Tibial nerve (tissue), 4 donors: ENCODE measurements at regions not wholly inside any gene's neighbourhood (a gene's known extent, or its start where the extent isn't known, plus 50 kb on each side); places are given as distances from the start of the nearest gene placed in this dataset.

Source experiments
- DNase-seq, 2 donors: peaks; one replicate each; pipeline ENCODE4 v3.0.0-alpha.2; 2019; ENCODE audit warnings: low spot score in 2 of 2
- H3K27ac ChIP-seq, 4 donors: fragments of 200-600 bp; sonication (generic) in 3 of 4; one replicate each; pipeline ENCODE4 v1.5.1; 2017 to 2019; ENCODE audit warnings: mild to moderate bottlenecking in 1 of 4
- H3K27me3 ChIP-seq, 2 donors: fragments of 200-600 bp; sonication (generic) in 1 of 2; one replicate each; pipeline versions ENCODE4 v1.5.1 to v1.6.0; 2017 to 2019
- H3K36me3 ChIP-seq, 3 donors: fragments of 200-600 bp; sonication (generic); one replicate each; pipeline ENCODE4 v1.5.1; 2018 to 2019
- H3K4me1 ChIP-seq, 4 donors: fragments of 200-600 bp; sonication (generic) in 3 of 4; one replicate each; pipeline ENCODE4 v1.5.1; 2017 to 2019
- H3K4me3 ChIP-seq, 4 donors: fragments of 200-600 bp; sonication (generic) in 3 of 4; one replicate each; pipeline ENCODE4 v1.5.1; 2017 to 2019; ENCODE audit warnings: mild to moderate bottlenecking in 1 of 4, moderate library complexity in 1 of 4
- H3K9me3 ChIP-seq, 4 donors: fragments of 200-600 bp; sonication (generic) in 3 of 4; one replicate each; pipeline ENCODE4 v1.5.1; 2017 to 2019
- EP300 ChIP-seq, 2 donors: sonication (generic); formaldehyde crosslinking; IDR thresholded peaks; one replicate each; pipeline ENCODE4 v1.6.1; 2017; ENCODE audit warnings: antibody characterized with exemption in 2 of 2, mild to moderate bottlenecking in 1 of 2
- POLR2A ChIP-seq, 2 donors: fragments of 450-650 bp; IDR thresholded peaks; one replicate each; pipeline ENCODE4 v1.6.1; 2017; ENCODE audit warnings: antibody characterized with exemption in 2 of 2, mild to moderate bottlenecking in 2 of 2, moderate library complexity in 2 of 2
- WGBS, 2 donors: methylation state at CpG; one replicate each; pipeline ENCODE4 v1.1.5; 2018; 5-methylcytosine and 5-hydroxymethylcytosine counted together
- TF ChIP-seq, protein P1 (sequence below), 5 experiments: fragments of 200-600 bp in 3 of 5; fragments of 450-650 bp in 2 of 5; sonication (generic) in 3 of 5; IDR thresholded peaks; one replicate each; pipeline ENCODE4 v1.5.1; 2016 to 2019; ENCODE audit warnings: antibody characterized with exemption in 5 of 5, mild to moderate bottlenecking in 3 of 5, moderate library complexity in 2 of 5

DNA sequence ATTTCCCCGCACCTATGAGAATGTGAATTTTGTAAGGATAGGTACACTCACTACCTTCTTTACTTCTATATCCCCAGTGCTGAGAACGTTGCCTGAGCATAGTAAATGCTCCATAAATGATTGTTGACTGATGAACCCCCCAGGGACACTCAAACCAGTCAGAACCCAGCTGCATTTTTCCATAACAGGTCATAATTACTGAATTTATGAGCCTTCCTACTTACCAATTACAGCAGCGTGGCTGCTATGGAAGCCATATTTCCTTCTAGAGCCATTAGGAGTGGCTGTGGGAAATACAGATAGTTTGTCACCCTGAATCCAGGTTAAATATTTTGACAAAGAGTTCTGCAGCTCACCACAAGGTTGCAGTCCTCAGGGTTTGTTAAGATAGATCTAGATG is 135.0 kb downstream of the TAF11L14 start:
- H3K36me3 ChIP-seq = no peaks in the 10 kb centered on the region
- no peak for DNase-seq
- TF ChIP-seq EP300 (IDR thresholded peaks at IDR 0.05) = no peak
- TF ChIP-seq POLR2A (IDR thresholded peaks at IDR 0.05) = no peak
- TF ChIP-seq, protein P1, sequence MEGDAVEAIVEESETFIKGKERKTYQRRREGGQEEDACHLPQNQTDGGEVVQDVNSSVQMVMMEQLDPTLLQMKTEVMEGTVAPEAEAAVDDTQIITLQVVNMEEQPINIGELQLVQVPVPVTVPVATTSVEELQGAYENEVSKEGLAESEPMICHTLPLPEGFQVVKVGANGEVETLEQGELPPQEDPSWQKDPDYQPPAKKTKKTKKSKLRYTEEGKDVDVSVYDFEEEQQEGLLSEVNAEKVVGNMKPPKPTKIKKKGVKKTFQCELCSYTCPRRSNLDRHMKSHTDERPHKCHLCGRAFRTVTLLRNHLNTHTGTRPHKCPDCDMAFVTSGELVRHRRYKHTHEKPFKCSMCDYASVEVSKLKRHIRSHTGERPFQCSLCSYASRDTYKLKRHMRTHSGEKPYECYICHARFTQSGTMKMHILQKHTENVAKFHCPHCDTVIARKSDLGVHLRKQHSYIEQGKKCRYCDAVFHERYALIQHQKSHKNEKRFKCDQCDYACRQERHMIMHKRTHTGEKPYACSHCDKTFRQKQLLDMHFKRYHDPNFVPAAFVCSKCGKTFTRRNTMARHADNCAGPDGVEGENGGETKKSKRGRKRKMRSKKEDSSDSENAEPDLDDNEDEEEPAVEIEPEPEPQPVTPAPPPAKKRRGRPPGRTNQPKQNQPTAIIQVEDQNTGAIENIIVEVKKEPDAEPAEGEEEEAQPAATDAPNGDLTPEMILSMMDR (IDR thresholded peaks at IDR 0.05) = no peak
- no peaks in the 10 kb centered on the region for H3K27me3 ChIP-seq
- no peak overlapping the region for H3K27ac ChIP-seq
- no peak overlapping the region for H3K4me3 ChIP-seq
- H3K4me1 ChIP-seq = no peaks in the 10 kb centered on the region
- H3K9me3 ChIP-seq = peaks cover 0 to 2% (median 0%) of the 10 kb centered on the region in 4 donors
- WGBS, 2 donors = 71 to 78% methylated on average over 3 of the region's 3 CpGs

DNA sequence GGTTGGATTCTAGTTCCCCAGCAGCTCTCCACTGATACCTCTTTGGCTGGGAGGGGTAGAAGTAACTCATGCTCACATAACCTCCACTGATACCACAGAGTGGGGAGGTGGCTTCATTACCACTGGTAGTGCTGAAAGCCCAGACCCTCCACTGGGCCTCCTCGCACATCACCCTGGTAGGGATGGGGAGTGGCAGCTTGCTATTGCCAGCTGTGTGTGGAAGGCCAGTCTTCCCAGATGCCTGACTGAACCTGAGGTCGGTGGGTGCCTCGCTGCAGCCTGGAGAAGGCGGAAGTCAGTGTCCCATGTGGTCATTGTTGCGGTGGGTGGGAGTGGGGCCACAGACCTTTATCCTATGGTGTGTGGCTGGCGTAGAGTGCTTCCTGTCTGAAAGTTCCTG is 138.0 kb downstream of the TAF11L14 start:
- Histone ChIP-seq H3K27me3 (no peaks in the 10 kb centered on the region), H3K36me3 (no peaks in the 10 kb centered on the region), H3K4me1 (no peaks in the 10 kb centered on the region), H3K27ac (no peak overlapping the region), H3K4me3 (no peak overlapping the region), H3K9me3 (peaks cover 0 to 3% (median 0%) of the 10 kb centered on the region in 4 donors)
- no peak for DNase-seq
- TF ChIP-seq POLR2A (IDR thresholded peaks at IDR 0.05) = no peak
- TF ChIP-seq, protein P1 (IDR thresholded peaks at IDR 0.05) = no peak
- TF ChIP-seq EP300 (IDR thresholded peaks at IDR 0.05) = no peak
- WGBS, 2 donors = 84 to 93% methylated on average over 6 of the region's 6 CpGs

DNA sequence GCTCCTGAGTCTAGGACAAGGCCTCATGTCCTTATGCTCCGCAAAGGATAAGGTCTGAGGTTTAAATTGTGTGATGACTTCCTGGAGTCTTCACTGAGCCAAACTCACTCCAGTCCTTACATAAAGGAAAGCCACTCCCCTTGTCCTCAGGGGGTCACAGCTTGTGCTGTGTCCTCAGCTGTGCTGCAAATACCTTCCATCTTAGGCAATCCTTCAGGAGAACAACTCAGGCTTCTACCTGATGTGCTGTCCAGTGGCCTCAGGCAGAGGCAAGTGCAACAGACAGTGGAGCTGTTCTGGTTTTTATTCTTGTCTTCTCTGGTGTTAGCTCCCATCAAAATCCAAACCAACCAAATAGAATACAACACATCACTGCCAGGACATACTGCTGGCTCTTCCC is 151.5 kb downstream of the TAF11L14 start:
- H3K27me3 ChIP-seq = no peaks in the 10 kb centered on the region
- no peak overlapping the region for H3K4me3 ChIP-seq
- H3K4me1 ChIP-seq = no peaks in the 10 kb centered on the region
- 71 to 100% methylated on average over 1 of the region's 1 CpG for WGBS, 2 donors
- TF ChIP-seq POLR2A (IDR thresholded peaks at IDR 0.05) = no peak
- TF ChIP-seq, protein P1 (IDR thresholded peaks at IDR 0.05) = no peak
- TF ChIP-seq EP300 (IDR thresholded peaks at IDR 0.05) = no peak
- DNase-seq = no peak
- H3K9me3 ChIP-seq = no peaks in the 10 kb centered on the region
- H3K36me3 ChIP-seq = no peaks in the 10 kb centered on the region
- no peak overlapping the region for H3K27ac ChIP-seq

DNA sequence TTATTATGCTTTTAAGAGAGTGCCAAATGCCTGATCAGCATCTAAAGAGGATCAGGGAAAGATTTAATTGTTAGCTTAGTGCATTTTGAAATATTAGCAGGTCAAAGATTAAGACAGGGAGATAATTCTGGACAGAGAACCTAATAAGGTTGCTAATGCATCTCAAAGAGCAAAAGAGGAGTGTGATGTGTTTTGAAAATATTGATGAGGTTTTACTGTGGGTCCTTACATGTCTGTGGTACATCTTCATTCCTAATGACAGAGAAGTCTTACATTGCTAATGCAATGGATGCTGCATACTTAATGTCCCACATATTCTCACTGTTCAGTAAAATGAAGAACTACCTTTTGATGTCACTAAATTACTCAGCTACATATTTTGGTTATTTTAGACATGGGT is 154.1 kb downstream of the TAF11L14 start:
- Histone ChIP-seq H3K27me3 (no peaks in the 10 kb centered on the region), H3K27ac (no peak overlapping the region), H3K4me1 (no peaks in the 10 kb centered on the region), H3K9me3 (no peaks in the 10 kb centered on the region), H3K36me3 (no peaks in the 10 kb centered on the region), H3K4me3 (no peak overlapping the region)
- TF ChIP-seq EP300 (IDR thresholded peaks at IDR 0.05) = no peak
- TF ChIP-seq, protein P1 (IDR thresholded peaks at IDR 0.05) = no peak
- no peak for TF ChIP-seq POLR2A (IDR thresholded peaks at IDR 0.05)
- no peak for DNase-seq

DNA sequence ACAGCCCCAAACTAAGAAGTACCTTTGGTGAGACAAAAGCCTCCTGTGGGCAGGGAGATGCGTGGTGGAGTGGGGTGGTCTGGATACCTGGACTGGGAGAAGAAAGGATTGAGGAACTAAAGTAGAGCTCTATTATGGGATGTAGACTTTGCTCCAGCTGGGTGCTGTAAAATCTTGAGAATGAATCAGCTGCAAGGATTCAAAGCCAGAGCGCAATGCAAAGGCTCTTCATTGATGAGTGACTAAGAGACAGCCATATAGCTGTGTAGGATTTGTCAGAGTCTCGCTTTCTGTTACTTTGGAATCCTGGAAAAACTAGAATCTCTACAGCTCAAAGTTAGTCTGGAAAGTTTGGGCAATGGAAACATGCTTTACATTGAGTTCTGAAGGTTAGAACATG is 159.9 kb downstream of the TAF11L14 start:
- Histone ChIP-seq H3K36me3 (no peaks in the 10 kb centered on the region), H3K9me3 (no peaks in the 10 kb centered on the region), H3K27ac (no peak overlapping the region), H3K4me1 (no peaks in the 10 kb centered on the region), H3K27me3 (no peaks in the 10 kb centered on the region), H3K4me3 (no peak overlapping the region)
- no peak for DNase-seq
- TF ChIP-seq, protein P1 (IDR thresholded peaks at IDR 0.05) = no peak
- TF ChIP-seq EP300 (IDR thresholded peaks at IDR 0.05) (no peak), POLR2A (IDR thresholded peaks at IDR 0.05) (no peak)
- 87 to 95% methylated on average over 3 of the region's 3 CpGs for WGBS, 2 donors
